Neural cell (in vitro differentiated cells): ENCODE measurements at regions not wholly inside any gene's neighbourhood (a gene's known extent, or its start where the extent isn't known, plus 50 kb on each side); places are given as distances from the start of the nearest gene placed in this dataset.

Experiments used
- H2AFZ ChIP-seq: fragments of 200-600, 300-800 bp; sonication (generic), shearing (Covaris generic); 2 replicates; pipeline ENCODE4 v1.6.0; 2014; ENCODE audit warnings: low read depth, mild to moderate bottlenecking, antibody characterized with exemption, low read length, moderate library complexity
- H3F3A ChIP-seq: fragments of 200-600 bp; shearing (Covaris generic); 2 replicates; pipeline ENCODE4 v1.6.1; 2016; ENCODE audit warnings: mild to moderate bottlenecking, moderate library complexity, mixed read lengths, antibody characterized with exemption, low read length; ENCODE audit not compliant: insufficient read depth, poor library complexity, severe bottlenecking
- H3K27ac ChIP-seq: fragments of 200-600, 300-800 bp; sonication (generic), shearing (Covaris generic); 2 replicates; pipeline ENCODE4 v1.5.1; 2014; ENCODE audit warnings: mild to moderate bottlenecking, low read length, moderate library complexity
- H3K27me3 ChIP-seq: fragments of 300-800, 200-600 bp; sonication (generic), shearing (Covaris generic); 2 replicates; pipeline ENCODE4 v1.6.0; 2014; ENCODE audit warnings: mild to moderate bottlenecking, low read depth, low read length, moderate library complexity; ENCODE audit not compliant: insufficient read depth
- H3K36me3 ChIP-seq: fragments of 300-800, 200-600 bp; sonication (generic), shearing (Covaris generic); 2 replicates; pipeline ENCODE4 v1.5.1; 2014; ENCODE audit warnings: mild to moderate bottlenecking, antibody characterized with exemption, low read length, moderate library complexity; ENCODE audit not compliant: insufficient read depth
- H3K4me2 ChIP-seq: fragments of 300-800, 200-600 bp; sonication (generic), shearing (Covaris generic); 2 replicates; pipeline ENCODE4 v1.6.0; 2014; ENCODE audit warnings: mild to moderate bottlenecking, low read length
- H3K4me3 ChIP-seq: fragments of 300-800, 200-600 bp; sonication (generic), shearing (Covaris generic); 2 replicates; pipeline ENCODE4 v1.5.1; 2014; ENCODE audit warnings: mild to moderate bottlenecking, low read length, moderate library complexity
- H3K79me2 ChIP-seq: fragments of 200-600 bp; shearing (Covaris generic); replicated peaks from 2 replicates; pipeline ENCODE4 v1.6.0; 2014; ENCODE audit warnings: mild to moderate bottlenecking, low read length, moderate library complexity; ENCODE audit not compliant: insufficient read depth
- H3K9ac ChIP-seq: fragments of 300-800, 200-600 bp; sonication (generic), shearing (Covaris generic); 2 replicates; pipeline ENCODE4 v1.6.1; 2016; ENCODE audit warnings: mild to moderate bottlenecking, low read length, mixed read lengths
- H3K9me2 ChIP-seq: fragments of 200-600 bp; shearing (Covaris generic); 2 replicates; pipeline ENCODE4 v1.6.1; 2016; ENCODE audit warnings: mild to moderate bottlenecking, low read length, mixed read lengths; ENCODE audit not compliant: insufficient read depth
- H3K9me3 ChIP-seq: fragments of 200-600, 300-800 bp; sonication (generic), shearing (Covaris generic); 2 replicates; pipeline ENCODE4 v1.6.1; 2016; ENCODE audit warnings: mild to moderate bottlenecking, mixed run types, low read length, moderate library complexity, mixed read lengths
- H4K20me1 ChIP-seq: fragments of 200-600 bp; shearing (Covaris generic); 2 replicates; pipeline ENCODE4 v1.6.1; 2016; ENCODE audit warnings: mild to moderate bottlenecking, mixed run types; ENCODE audit not compliant: insufficient read depth
- CTCF ChIP-seq: fragments of 450-650 bp; IDR thresholded peaks from 2 replicates; pipeline ENCODE4 v1.5.1; 2014; ENCODE audit warnings: antibody characterized with exemption, mild to moderate bottlenecking, moderate library complexity; ENCODE audit not compliant: poor library complexity, severe bottlenecking
- EP300 ChIP-seq: fragments of 450-650 bp; conservative IDR thresholded peaks from 2 replicates; pipeline ENCODE4 v1.6.1; 2014; ENCODE audit warnings: antibody characterized with exemption, mild to moderate bottlenecking, moderate library complexity; ENCODE audit not compliant: poor library complexity, severe bottlenecking
- EZH2 ChIP-seq: fragments of 200-600, 300-800 bp; shearing (Covaris generic), sonication (generic); IDR thresholded peaks from 2 replicates; pipeline ENCODE4 v1.6.1; 2014; ENCODE audit warnings: antibody characterized with exemption, low read length, borderline replicate concordance, mild to moderate bottlenecking; ENCODE audit not compliant: insufficient read depth, poor library complexity, severe bottlenecking
- MXI1 ChIP-seq: fragments of 450-650 bp; conservative IDR thresholded peaks from 2 replicates; pipeline ENCODE4 v1.6.1; 2014; ENCODE audit warnings: antibody characterized with exemption, mild to moderate bottlenecking; ENCODE audit not compliant: poor library complexity, severe bottlenecking
- POLR2AphosphoS5 ChIP-seq: IDR thresholded peaks from 2 replicates; pipeline ENCODE4 v1.6.1; 2012
- RAD21 ChIP-seq: fragments of 450-650 bp; conservative IDR thresholded peaks from 2 replicates; pipeline ENCODE4 v1.6.1; 2014; ENCODE audit warnings: antibody characterized with exemption, mild to moderate bottlenecking, moderate library complexity
- REST ChIP-seq: IDR thresholded peaks from 2 replicates; pipeline ENCODE4 v1.6.1; 2012; ENCODE audit warnings: borderline replicate concordance
- SMC3 ChIP-seq: fragments of 450-650 bp; conservative IDR thresholded peaks from 2 replicates; pipeline ENCODE4 v1.6.1; 2014; ENCODE audit warnings: antibody characterized with exemption, mild to moderate bottlenecking, moderate library complexity; ENCODE audit not compliant: poor library complexity
- TAF1 ChIP-seq: IDR thresholded peaks from 2 replicates; pipeline ENCODE4 v1.6.1; 2012; ENCODE audit warnings: low read depth

- Histone ChIP-seq H3K4me2 (peak overlapping the region; percentile 27), H3K9ac (peak overlapping the region; percentile 0), H3K36me3 (no peaks in the 10 kb centered on the region), H2AFZ (no peak overlapping the region), H3K4me3 (peak overlapping the region; percentile 32), H3K9me3 (no peaks in the 10 kb centered on the region), H4K20me1 (no peaks in the 10 kb centered on the region), H3K27me3 (no peaks in the 10 kb centered on the region), H3K9me2 (no peaks in the 10 kb centered on the region), H3K79me2 (no peaks in the 10 kb centered on the region), H3F3A (no peaks in the 10 kb centered on the region), H3K27ac (peak overlapping the region; percentile 73)
- TF ChIP-seq SMC3 (peak; percentile 21), CTCF (no peak), REST (peak; percentile 70), MXI1 (no peak), EZH2 (no peak), POLR2AphosphoS5 (peak; percentile 76), TAF1 (no peak), EP300 (peak; percentile 75), RAD21 (peak; percentile 14)
Observed at GRCh38 chr3:36060950-36061349, 319.4 kb upstream of the STAC start.

GRCh38 chr3:36063992-36064391 is 316.3 kb upstream of the STAC start:
- TF ChIP-seq TAF1 (no peak), EZH2 (no peak), POLR2AphosphoS5 (no peak), CTCF (no peak), EP300 (no peak), SMC3 (no peak), RAD21 (no peak), REST (no peak), MXI1 (no peak)
- no peak overlapping the region for H3K4me3 ChIP-seq
- no peak overlapping the region for H3K4me2 ChIP-seq
- H3K9me2 ChIP-seq, result no peaks in the 10 kb centered on the region
- H3K9me3 ChIP-seq, result no peaks in the 10 kb centered on the region
- no peak overlapping the region for H3K27ac ChIP-seq
- no peaks in the 10 kb centered on the region for H3K79me2 ChIP-seq
- H3K27me3 ChIP-seq, result no peaks in the 10 kb centered on the region
- no peaks in the 10 kb centered on the region for H3K36me3 ChIP-seq
- no peaks in the 10 kb centered on the region for H3F3A ChIP-seq
- H2AFZ ChIP-seq, result no peak overlapping the region
- no peaks in the 10 kb centered on the region for H4K20me1 ChIP-seq
- H3K9ac ChIP-seq, result no peak overlapping the region
